H1 (cell line): ENCODE measurements at regions not wholly inside any gene's neighbourhood (a gene's known extent, or its start where the extent isn't known, plus 50 kb on each side); places are given as distances from the start of the nearest gene placed in this dataset.

ENCODE experiments used
- CEBPB ChIP-seq: IDR thresholded peaks from 2 replicates; pipeline ENCODE4 v1.6.1; 2012; ENCODE audit warnings: low read depth, low read length
- CHD7 ChIP-seq: fragments of 300-600 bp; sonication (generic); IDR thresholded peaks from 2 replicates; pipeline ENCODE4 v1.7.1; 2012; ENCODE audit warnings: low read length, moderate library complexity, mild to moderate bottlenecking, inconsistent platforms; ENCODE audit not compliant: insufficient replicate concordance
- EP300 ChIP-seq, 2 experiments: IDR thresholded peaks; 1 replicate in 1 of 2; 2 replicates in 1 of 2; pipeline ENCODE4 v1.6.1; 2011 to 2012; ENCODE audit warnings: low read depth in 2 of 2, low read length in 2 of 2, mild to moderate bottlenecking in 2 of 2, borderline replicate concordance in 1 of 2, inconsistent platforms in 1 of 2, moderate library complexity in 1 of 2
- EZH2 ChIP-seq: fragments of 200-600 bp; sonication (generic); IDR thresholded peaks from 2 replicates; pipeline ENCODE4 v1.7.1; 2012; ENCODE audit warnings: low read depth, mild to moderate bottlenecking, moderate library complexity, low read length, inconsistent platforms; ENCODE audit not compliant: severe bottlenecking
- JUND ChIP-seq: IDR thresholded peaks from 2 replicates; pipeline ENCODE4 v1.6.1; 2011; ENCODE audit warnings: mild to moderate bottlenecking, improper control_type of control experiment, low read length
- POLR2A ChIP-seq, 2 experiments: IDR thresholded peaks; 1 replicate in 1 of 2; 2 replicates in 1 of 2; pipeline ENCODE4 v1.6.1; 2011; ENCODE audit warnings: low read depth in 2 of 2, low read length in 2 of 2, mild to moderate bottlenecking in 2 of 2; ENCODE audit errors: control extremely low read depth in 1 of 2
- POLR2AphosphoS5 ChIP-seq: IDR thresholded peaks from 2 replicates; pipeline ENCODE4 v1.6.1; 2011; ENCODE audit warnings: low read depth, low read length
- RNF2 ChIP-seq: fragments of 200-900, 300-1000 bp; sonication (generic); IDR thresholded peaks from 2 replicates; pipeline ENCODE4 v1.7.1; 2016; ENCODE audit warnings: borderline replicate concordance, low read depth, mild to moderate bottlenecking, antibody characterized with exemption, low read length; ENCODE audit not compliant: poor library complexity, severe bottlenecking; ENCODE audit errors: missing control alignments
- SP1 ChIP-seq: IDR thresholded peaks from 2 replicates; pipeline ENCODE4 v1.6.1; 2011; ENCODE audit warnings: low read depth, low read length
- SP2 ChIP-seq: IDR thresholded peaks from 2 replicates; pipeline ENCODE4 v1.6.1; 2012; ENCODE audit warnings: mild to moderate bottlenecking, low read length, inconsistent platforms
- SRF ChIP-seq: IDR thresholded peaks from 2 replicates; pipeline ENCODE4 v1.6.1; 2011; ENCODE audit warnings: mild to moderate bottlenecking, low read depth, low read length, moderate library complexity
- YY1 ChIP-seq: IDR thresholded peaks from 2 replicates; pipeline ENCODE4 v1.6.1; 2011; ENCODE audit warnings: low read depth, mild to moderate bottlenecking, low read length
- ZNF274 ChIP-seq: IDR thresholded peaks from 2 replicates; pipeline ENCODE4 v1.7.0; 2012; ENCODE audit warnings: low read length, borderline replicate concordance; ENCODE audit errors: extremely low read depth
- TF ChIP-seq, protein P1 (sequence below), 3 experiments: IDR thresholded peaks; 1 replicate in 2 of 3; 2 replicates in 1 of 3; pipeline versions ENCODE4 v1.5.1 to v1.6.1; 2011; ENCODE audit warnings: low read length in 3 of 3, mild to moderate bottlenecking in 3 of 3, inconsistent platforms in 2 of 3, low read depth in 1 of 3, moderate library complexity in 1 of 3; ENCODE audit not compliant: insufficient read depth in 1 of 3; ENCODE audit errors: control extremely low read depth in 1 of 3

DNA sequence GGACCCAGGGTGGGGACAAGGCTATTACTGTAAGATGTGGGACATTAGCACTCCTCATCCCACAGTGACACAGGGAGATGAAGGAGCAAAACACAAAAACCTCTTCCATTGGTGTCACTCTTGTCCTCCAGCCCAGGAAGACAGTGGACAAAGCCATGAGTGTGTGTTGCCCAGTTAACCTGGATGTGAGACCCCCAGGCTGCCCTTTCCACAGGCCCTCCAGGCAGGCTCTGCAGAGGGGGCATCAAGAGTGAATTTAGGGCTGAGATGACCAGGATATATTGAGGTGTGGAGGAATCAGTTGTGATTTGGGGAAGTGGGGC is 111.3 kb downstream of the GGTLC2 start:
- TF ChIP-seq, protein P1, sequence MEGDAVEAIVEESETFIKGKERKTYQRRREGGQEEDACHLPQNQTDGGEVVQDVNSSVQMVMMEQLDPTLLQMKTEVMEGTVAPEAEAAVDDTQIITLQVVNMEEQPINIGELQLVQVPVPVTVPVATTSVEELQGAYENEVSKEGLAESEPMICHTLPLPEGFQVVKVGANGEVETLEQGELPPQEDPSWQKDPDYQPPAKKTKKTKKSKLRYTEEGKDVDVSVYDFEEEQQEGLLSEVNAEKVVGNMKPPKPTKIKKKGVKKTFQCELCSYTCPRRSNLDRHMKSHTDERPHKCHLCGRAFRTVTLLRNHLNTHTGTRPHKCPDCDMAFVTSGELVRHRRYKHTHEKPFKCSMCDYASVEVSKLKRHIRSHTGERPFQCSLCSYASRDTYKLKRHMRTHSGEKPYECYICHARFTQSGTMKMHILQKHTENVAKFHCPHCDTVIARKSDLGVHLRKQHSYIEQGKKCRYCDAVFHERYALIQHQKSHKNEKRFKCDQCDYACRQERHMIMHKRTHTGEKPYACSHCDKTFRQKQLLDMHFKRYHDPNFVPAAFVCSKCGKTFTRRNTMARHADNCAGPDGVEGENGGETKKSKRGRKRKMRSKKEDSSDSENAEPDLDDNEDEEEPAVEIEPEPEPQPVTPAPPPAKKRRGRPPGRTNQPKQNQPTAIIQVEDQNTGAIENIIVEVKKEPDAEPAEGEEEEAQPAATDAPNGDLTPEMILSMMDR (IDR thresholded peaks at IDR 0.05; ENCODE audit: control extremely low read depth in 1 of 3, insufficient read depth in 1 of 3, low read depth in 1 of 3, low read length in 3 of 3): no peak
- TF ChIP-seq ZNF274 (no peak), SRF (no peak), EZH2 (no peak), SP1 (no peak), POLR2AphosphoS5 (no peak), CHD7 (no peak), POLR2A (IDR thresholded peaks at IDR 0.05; ENCODE audit: control extremely low read depth in 1 of 2, low read depth in 2 of 2, low read length in 2 of 2) (no peak), JUND (no peak), EP300 (IDR thresholded peaks at IDR 0.05; ENCODE audit: borderline replicate concordance in 1 of 2, low read depth in 2 of 2, low read length in 2 of 2) (no peak), RNF2 (no peak), CEBPB (no peak), SP2 (no peak), YY1 (no peak)
